Memory B cell (primary cell): ENCODE measurements at regions not wholly inside any gene's neighbourhood (a gene's known extent, or its start where the extent isn't known, plus 50 kb on each side); places are given as distances from the start of the nearest gene placed in this dataset.

Experiments used
- ATAC-seq: fragments of 150-1000 bp; cut with Tn5 transposase; 2 replicates; pipeline ENCODE4 v1.10.0; 2021; ENCODE audit warnings: low read depth, mild to moderate bottlenecking, moderate library complexity
- DNase-seq, 2 donors: peaks; one replicate each; pipeline ENCODE4 v3.0.0; 2022; ENCODE audit warnings: low spot score in 2 of 2
- H3K27ac Mint-ChIP-seq: one replicate; pipeline ENCODE4 v1.8.0; 2022; ENCODE audit warnings: mild to moderate bottlenecking, moderate library complexity, mixed read lengths
- H3K27me3 Mint-ChIP-seq: one replicate; pipeline ENCODE4 v1.8.0; 2022; ENCODE audit warnings: mixed read lengths
- H3K36me3 Mint-ChIP-seq: one replicate; pipeline ENCODE4 v1.8.0; 2022; ENCODE audit warnings: mild to moderate bottlenecking, mixed read lengths
- H3K4me1 Mint-ChIP-seq: one replicate; pipeline ENCODE4 v1.8.0; 2022; ENCODE audit warnings: mixed read lengths
- H3K4me3 Mint-ChIP-seq: one replicate; pipeline ENCODE4 v1.8.0; 2022; ENCODE audit warnings: mild to moderate bottlenecking, moderate library complexity, mixed read lengths
- H3K9me3 Mint-ChIP-seq: one replicate; pipeline ENCODE4 v1.8.0; 2022; ENCODE audit warnings: mixed read lengths

GRCh38 chr1:234874291-234875288 lies 254.0 kb downstream of the TOMM20 start:
- H3K4me3 Mint-ChIP-seq, result no peak overlapping the region
- H3K36me3 Mint-ChIP-seq, result no peaks in the 10 kb centered on the region
- ATAC-seq (no peak), DNase-seq (no peak)
- no peaks in the 10 kb centered on the region for H3K27me3 Mint-ChIP-seq
- no peaks in the 10 kb centered on the region for H3K9me3 Mint-ChIP-seq
- no peak overlapping the region for H3K27ac Mint-ChIP-seq
- H3K4me1 Mint-ChIP-seq, result peaks cover 6% of the 10 kb centered on the region

GRCh38 chr1:234871710-234872271 lies 256.8 kb downstream of the TOMM20 start:
- H3K4me1 Mint-ChIP-seq, result peaks cover 3% of the 10 kb centered on the region
- no peaks in the 10 kb centered on the region for H3K36me3 Mint-ChIP-seq
- H3K4me3 Mint-ChIP-seq, result no peak overlapping the region
- no peaks in the 10 kb centered on the region for H3K9me3 Mint-ChIP-seq
- DNase-seq, result no peak
- no peak for ATAC-seq
- H3K27me3 Mint-ChIP-seq, result no peaks in the 10 kb centered on the region
- H3K27ac Mint-ChIP-seq, result no peak overlapping the region

- Mint-ChIP-seq H3K4me1 (peaks cover 3% of the 10 kb centered on the region), H3K9me3 (no peaks in the 10 kb centered on the region), H3K27ac (no peak overlapping the region), H3K4me3 (no peak overlapping the region), H3K36me3 (no peaks in the 10 kb centered on the region), H3K27me3 (no peaks in the 10 kb centered on the region)
- no peak for ATAC-seq
- DNase-seq, result no peak
These were observed 257.5 kb downstream of the TOMM20 start for GRCh38 chr1:234871039-234871709.

- no peak for ATAC-seq
- DNase-seq, result no peak
- H3K27me3 Mint-ChIP-seq, result no peaks in the 10 kb centered on the region
- H3K4me3 Mint-ChIP-seq, result no peak overlapping the region
- no peaks in the 10 kb centered on the region for H3K36me3 Mint-ChIP-seq
- peak overlapping the region; percentile 25 for H3K27ac Mint-ChIP-seq
- no peaks in the 10 kb centered on the region for H3K9me3 Mint-ChIP-seq
- peaks cover 3% of the 10 kb centered on the region for H3K4me1 Mint-ChIP-seq
These were observed 258.3 kb downstream of the TOMM20 start for GRCh38 chr1:234870020-234870981.

GRCh38 chr1:234869182-234870019 lies 259.2 kb downstream of the TOMM20 start:
- DNase-seq (no peak), ATAC-seq (no peak)
- peaks cover 3% of the 10 kb centered on the region for H3K4me1 Mint-ChIP-seq
- no peak overlapping the region for H3K27ac Mint-ChIP-seq
- no peaks in the 10 kb centered on the region for H3K36me3 Mint-ChIP-seq
- H3K9me3 Mint-ChIP-seq, result no peaks in the 10 kb centered on the region
- H3K4me3 Mint-ChIP-seq, result no peak overlapping the region
- H3K27me3 Mint-ChIP-seq, result no peaks in the 10 kb centered on the region

GRCh38 chr1:234868296-234869147 lies 258.5 kb upstream of the IRF2BP2 start:
- H3K36me3 Mint-ChIP-seq, result no peaks in the 10 kb centered on the region
- DNase-seq (no peak), ATAC-seq (no peak)
- H3K27me3 Mint-ChIP-seq, result no peaks in the 10 kb centered on the region
- H3K27ac Mint-ChIP-seq, result no peak overlapping the region
- H3K4me3 Mint-ChIP-seq, result no peak overlapping the region
- no peaks in the 10 kb centered on the region for H3K9me3 Mint-ChIP-seq
- peaks cover 4% of the 10 kb centered on the region for H3K4me1 Mint-ChIP-seq

- peak; percentile 41 for ATAC-seq
- H3K4me1 Mint-ChIP-seq, result peaks cover 6% of the 10 kb centered on the region
- H3K9me3 Mint-ChIP-seq, result no peaks in the 10 kb centered on the region
- no peak overlapping the region for H3K27ac Mint-ChIP-seq
- no peaks in the 10 kb centered on the region for H3K36me3 Mint-ChIP-seq
- DNase-seq, result no peak
- no peak overlapping the region for H3K4me3 Mint-ChIP-seq
- no peaks in the 10 kb centered on the region for H3K27me3 Mint-ChIP-seq
These were observed 256.3 kb upstream of the IRF2BP2 start for GRCh38 chr1:234866007-234866866.

GRCh38 chr1:234865171-234866006 lies 255.4 kb upstream of the IRF2BP2 start:
- Mint-ChIP-seq H3K36me3 (peaks cover 2% of the 10 kb centered on the region), H3K9me3 (no peaks in the 10 kb centered on the region), H3K4me1 (peaks cover 6% of the 10 kb centered on the region), H3K27ac (no peak overlapping the region), H3K4me3 (no peak overlapping the region), H3K27me3 (no peaks in the 10 kb centered on the region)
- ATAC-seq, result no peak
- DNase-seq, result no peak

- H3K4me1 Mint-ChIP-seq, result peaks cover 6% of the 10 kb centered on the region
- no peak overlapping the region for H3K4me3 Mint-ChIP-seq
- no peaks in the 10 kb centered on the region for H3K9me3 Mint-ChIP-seq
- no peaks in the 10 kb centered on the region for H3K27me3 Mint-ChIP-seq
- ATAC-seq (no peak), DNase-seq (no peak)
- H3K36me3 Mint-ChIP-seq, result peaks cover 2% of the 10 kb centered on the region
- no peak overlapping the region for H3K27ac Mint-ChIP-seq
These were observed 254.1 kb upstream of the IRF2BP2 start for GRCh38 chr1:234864116-234864515.

- DNase-seq, result no peak
These were observed 253.6 kb upstream of the IRF2BP2 start for GRCh38 chr1:234863551-234863971.

More at GRCh38 chr1:234863551-234863971, 253.6 kb upstream of the IRF2BP2 start:
- Mint-ChIP-seq H3K4me3 (no peak overlapping the region), H3K27ac (no peak overlapping the region), H3K4me1 (peaks cover 3% of the 10 kb centered on the region), H3K9me3 (no peaks in the 10 kb centered on the region), H3K27me3 (no peaks in the 10 kb centered on the region), H3K36me3 (peaks cover 2% of the 10 kb centered on the region)
- no peak for ATAC-seq
